ENCODE measurements at regions not wholly inside any gene's neighbourhood (a gene's known extent, or its start where the extent isn't known, plus 50 kb on each side); places are given as distances from the start of the nearest gene placed in this dataset.
"Not testable (repeated sequence)": the region's sequence is repeated elsewhere in the genome, so short reads cannot be mapped to it uniquely, and the experiment has no call there.

DNA sequence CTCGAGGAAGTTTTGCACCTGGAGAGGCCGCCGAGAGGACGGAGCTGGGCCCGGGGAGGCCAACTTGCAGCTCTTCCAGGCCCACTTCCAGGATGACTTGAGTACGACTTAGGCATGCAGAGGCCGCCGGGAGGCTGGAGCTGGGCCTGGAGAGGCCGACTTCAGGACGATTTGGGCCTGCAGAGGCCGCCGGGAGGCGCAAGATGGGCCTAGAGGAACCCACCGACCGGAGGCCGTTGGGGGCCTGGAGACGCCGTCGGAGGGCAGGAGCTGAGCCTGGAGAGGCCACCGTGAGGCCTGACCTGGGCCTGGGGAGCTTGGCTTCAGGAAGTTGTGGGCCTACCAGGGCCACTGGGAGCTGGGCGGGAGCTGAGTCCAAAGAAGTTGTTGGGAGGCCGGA is 250.5 kb upstream of the NUPR2 start:
- H2AFZ ChIP-seq (ENCODE audit: low read length); H2BK5ac ChIP-seq (ENCODE audit: low read depth, low read length); H3K18ac ChIP-seq (ENCODE audit: extremely low read depth, low read length); H4K91ac ChIP-seq (replicated peaks; ENCODE audit: insufficient read length, low read length); H2BK12ac ChIP-seq (ENCODE audit: low read depth, low read length); H3K56ac ChIP-seq (replicated peaks; ENCODE audit: insufficient read length, low read depth, low read length); H3K36me3 ChIP-seq (ENCODE audit: control insufficient read depth in 2 of 4, insufficient read depth in 4 of 4, low read length in 3 of 4); DNase-seq (ENCODE audit: low read depth in 1 of 2, low spot score in 2 of 2); H2BK20ac ChIP-seq (ENCODE audit: low read length); H3K23me2 ChIP-seq (ENCODE audit: low read depth, low read length); H3K27me3 ChIP-seq (replicated peaks in 1 of 4; ENCODE audit: control insufficient read depth in 3 of 4, extremely low read depth in 1 of 4, insufficient read depth in 3 of 4, low read length in 3 of 4); H3K4ac ChIP-seq (replicated peaks; ENCODE audit: insufficient read length, low read depth, low read length); H2AK5ac ChIP-seq (ENCODE audit: low read depth, low read length); H3K4me1 ChIP-seq (replicated peaks in 1 of 4; ENCODE audit: control insufficient read depth in 3 of 4, insufficient read depth in 4 of 4, low read length in 3 of 4); H2BK120ac ChIP-seq (replicated peaks; ENCODE audit: low read depth, low read length); H3K79me1 ChIP-seq (ENCODE audit: low read depth, low read length); H4K5ac ChIP-seq (ENCODE audit: insufficient read length, low read depth, low read length); FAIRE-seq; H3K4me2 ChIP-seq (ENCODE audit: insufficient read depth in 1 of 2, low read depth in 2 of 2, low read length in 2 of 2); POLR2A ChIA-PET (ENCODE audit: partially characterized antibody); H3K9ac ChIP-seq (replicated peaks in 1 of 4; ENCODE audit: extremely low read depth in 1 of 4, low read depth in 3 of 4, low read length in 3 of 4); H3K14ac ChIP-seq (ENCODE audit: insufficient read length); H3K4me3 ChIP-seq (ENCODE audit: extremely low read depth in 1 of 4, insufficient read depth in 2 of 4, low read depth in 3 of 4, low read length in 4 of 4); H4K20me1 ChIP-seq (replicated peaks in 1 of 2; ENCODE audit: control insufficient read depth in 1 of 2, insufficient read depth in 2 of 2, low read length in 2 of 2); H4K8ac ChIP-seq (ENCODE audit: extremely low read depth, insufficient read depth, low read length); H2BK15ac ChIP-seq (ENCODE audit: low read length); CTCF ChIA-PET (ENCODE audit: partially characterized antibody); H3K27ac ChIP-seq (ENCODE audit: low read depth, low read length); H3K23ac ChIP-seq (ENCODE audit: insufficient read length); H3K79me2 ChIP-seq (ENCODE audit: control insufficient read depth in 1 of 2, insufficient read depth in 2 of 2, low read length in 2 of 2): not testable (repeated sequence)
- WGBS, 2 experiments (ENCODE audit: extremely low coverage in 1 of 2, insufficient coverage in 1 of 2, insufficient read length in 1 of 2, insufficient replicate concordance in 2 of 2, low coverage in 1 of 2, low lambda C conversion rate in 2 of 2, missing lambda C conversion rate in 1 of 2) = 90% methylated on average over 22 of the region's 22 CpGs; no CpG with 5 or more reads in 1 of the 2 experiments
- peaks cover 6 to 76% of the 10 kb centered on the region in 2 experiments; a peak in 3 of 4 replicates for H3K9me3 ChIP-seq (ENCODE audit: insufficient read depth in 2 of 2, low read depth in 1 of 2, low read length in 1 of 2)

DNA sequence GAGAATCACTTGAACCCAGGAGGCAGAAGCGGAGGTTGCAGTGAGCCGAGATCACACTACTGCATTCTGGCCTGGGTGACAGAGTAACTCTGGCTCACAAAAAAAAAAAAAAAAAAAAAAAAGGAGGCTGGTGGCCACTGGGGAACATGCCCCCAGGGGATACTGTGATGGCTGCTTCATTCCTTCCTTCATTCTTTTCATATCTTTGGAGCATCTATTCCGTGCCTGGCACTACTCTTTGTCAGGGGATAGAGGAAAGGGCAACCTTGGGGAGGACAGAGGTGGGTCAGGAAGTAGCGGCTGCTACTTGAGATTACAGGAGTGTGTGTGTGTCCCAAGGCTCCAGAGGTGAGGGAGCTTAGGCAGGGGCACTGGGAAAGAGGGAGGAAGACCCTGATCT is 236.4 kb upstream of the NUPR2 start:
- H4K8ac ChIP-seq (ENCODE audit: extremely low read depth, insufficient read depth, low read length); H2BK12ac ChIP-seq (ENCODE audit: low read depth, low read length); H3K23me2 ChIP-seq (ENCODE audit: low read depth, low read length); H3K4me1 ChIP-seq (replicated peaks in 1 of 4; ENCODE audit: control insufficient read depth in 3 of 4, insufficient read depth in 4 of 4, low read length in 3 of 4); H2BK15ac ChIP-seq (ENCODE audit: low read length); H3K27me3 ChIP-seq (replicated peaks in 1 of 4; ENCODE audit: control insufficient read depth in 3 of 4, extremely low read depth in 1 of 4, insufficient read depth in 3 of 4, low read length in 3 of 4); FAIRE-seq; H3K36me3 ChIP-seq (ENCODE audit: control insufficient read depth in 2 of 4, insufficient read depth in 4 of 4, low read length in 3 of 4); H3K79me1 ChIP-seq (ENCODE audit: low read depth, low read length); H3K79me2 ChIP-seq (ENCODE audit: control insufficient read depth in 1 of 2, insufficient read depth in 2 of 2, low read length in 2 of 2); H3K4ac ChIP-seq (replicated peaks; ENCODE audit: insufficient read length, low read depth, low read length); H3K27ac ChIP-seq (ENCODE audit: low read depth, low read length); H4K91ac ChIP-seq (replicated peaks; ENCODE audit: insufficient read length, low read length); H3K9ac ChIP-seq (replicated peaks in 1 of 4; ENCODE audit: extremely low read depth in 1 of 4, low read depth in 3 of 4, low read length in 3 of 4); CTCF ChIA-PET (ENCODE audit: partially characterized antibody); H4K20me1 ChIP-seq (replicated peaks in 1 of 2; ENCODE audit: control insufficient read depth in 1 of 2, insufficient read depth in 2 of 2, low read length in 2 of 2); POLR2A ChIA-PET (ENCODE audit: partially characterized antibody); H3K14ac ChIP-seq (ENCODE audit: insufficient read length); H3K18ac ChIP-seq (ENCODE audit: extremely low read depth, low read length); H2BK20ac ChIP-seq (ENCODE audit: low read length); H2AFZ ChIP-seq (ENCODE audit: low read length); H4K5ac ChIP-seq (ENCODE audit: insufficient read length, low read depth, low read length); H3K56ac ChIP-seq (replicated peaks; ENCODE audit: insufficient read length, low read depth, low read length); DNase-seq (ENCODE audit: low read depth in 1 of 2, low spot score in 2 of 2); H2AK5ac ChIP-seq (ENCODE audit: low read depth, low read length); H3K4me3 ChIP-seq (ENCODE audit: extremely low read depth in 1 of 4, insufficient read depth in 2 of 4, low read depth in 3 of 4, low read length in 4 of 4); H3K23ac ChIP-seq (ENCODE audit: insufficient read length); H3K4me2 ChIP-seq (ENCODE audit: insufficient read depth in 1 of 2, low read depth in 2 of 2, low read length in 2 of 2); H2BK5ac ChIP-seq (ENCODE audit: low read depth, low read length); H2BK120ac ChIP-seq (replicated peaks; ENCODE audit: low read depth, low read length): not testable (repeated sequence)
- H3K9me3 ChIP-seq (ENCODE audit: insufficient read depth in 2 of 2, low read depth in 1 of 2, low read length in 1 of 2) = peaks cover 0 to 75% of the 10 kb centered on the region in 2 experiments; a peak in 3 of 4 replicates
- WGBS, 2 experiments (ENCODE audit: extremely low coverage in 1 of 2, insufficient coverage in 1 of 2, insufficient read length in 1 of 2, insufficient replicate concordance in 2 of 2, low coverage in 1 of 2, low lambda C conversion rate in 2 of 2, missing lambda C conversion rate in 1 of 2) = 39% methylated on average over 2 of the region's 4 CpGs; no CpG with 5 or more reads in 1 of the 2 experiments

All from H1 (cell line).